Osteocyte (in vitro differentiated cells): ENCODE measurements at regions not wholly inside any gene's neighbourhood (a gene's known extent, or its start where the extent isn't known, plus 50 kb on each side); places are given as distances from the start of the nearest gene placed in this dataset.

Experiments
- DNase-seq: peaks from one replicate; pipeline ENCODE4 v3.0.0; 2021; ENCODE audit warnings: mixed read lengths; ENCODE audit not compliant: unreplicated experiment; ENCODE audit errors: extremely low spot score
- H3K27ac Mint-ChIP-seq: one replicate; pipeline ENCODE4 v1.8.0; 2021; ENCODE audit warnings: mild to moderate bottlenecking, mixed read lengths; ENCODE audit not compliant: unreplicated experiment
- H3K27me3 Mint-ChIP-seq: one replicate; pipeline ENCODE4 v1.8.0; 2021; ENCODE audit warnings: mixed read lengths; ENCODE audit not compliant: unreplicated experiment
- H3K36me3 Mint-ChIP-seq: one replicate; pipeline ENCODE4 v1.8.0; 2021; ENCODE audit warnings: mixed read lengths; ENCODE audit not compliant: unreplicated experiment
- H3K4me1 Mint-ChIP-seq: one replicate; pipeline ENCODE4 v1.8.0; 2021; ENCODE audit warnings: mixed read lengths; ENCODE audit not compliant: unreplicated experiment
- H3K4me3 Mint-ChIP-seq: one replicate; pipeline ENCODE4 v1.8.0; 2021; ENCODE audit warnings: mild to moderate bottlenecking, moderate library complexity, mixed read lengths; ENCODE audit not compliant: unreplicated experiment
- H3K9me3 Mint-ChIP-seq: one replicate; pipeline ENCODE4 v1.8.0; 2021; ENCODE audit warnings: mixed read lengths; ENCODE audit not compliant: unreplicated experiment
- TF ChIP-seq, protein P1 (sequence below): fragments of 200-600 bp; sonication (generic); IDR thresholded peaks from 2 replicates; pipeline ENCODE4 v1.5.0; 2021; ENCODE audit warnings: antibody characterized with exemption, mild to moderate bottlenecking, moderate library complexity

DNA sequence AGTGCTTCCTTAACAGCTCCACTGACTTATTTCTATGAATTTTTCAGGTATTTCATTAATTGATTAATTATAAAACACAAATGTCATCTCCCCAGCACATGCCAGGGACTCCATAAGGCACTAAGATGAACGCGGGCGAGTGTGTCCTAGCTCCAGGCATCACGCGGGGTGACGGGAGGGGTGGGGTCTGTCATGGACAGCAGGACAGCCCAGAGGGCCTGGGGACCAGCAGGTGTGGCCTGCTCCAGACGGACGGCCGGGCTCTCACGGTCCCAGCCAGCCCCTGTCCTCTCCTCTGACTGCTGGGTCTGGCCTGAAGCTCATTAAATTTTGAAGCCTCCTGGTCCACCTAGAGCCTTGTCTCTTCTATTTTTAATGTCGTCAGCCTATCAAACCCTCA, 531.1 kb downstream of the BRD1 start:
- H3K27me3 Mint-ChIP-seq = no peaks in the 10 kb centered on the region
- H3K9me3 Mint-ChIP-seq = peaks cover 16% of the 10 kb centered on the region
- no peaks in the 10 kb centered on the region for H3K4me1 Mint-ChIP-seq

DNA sequence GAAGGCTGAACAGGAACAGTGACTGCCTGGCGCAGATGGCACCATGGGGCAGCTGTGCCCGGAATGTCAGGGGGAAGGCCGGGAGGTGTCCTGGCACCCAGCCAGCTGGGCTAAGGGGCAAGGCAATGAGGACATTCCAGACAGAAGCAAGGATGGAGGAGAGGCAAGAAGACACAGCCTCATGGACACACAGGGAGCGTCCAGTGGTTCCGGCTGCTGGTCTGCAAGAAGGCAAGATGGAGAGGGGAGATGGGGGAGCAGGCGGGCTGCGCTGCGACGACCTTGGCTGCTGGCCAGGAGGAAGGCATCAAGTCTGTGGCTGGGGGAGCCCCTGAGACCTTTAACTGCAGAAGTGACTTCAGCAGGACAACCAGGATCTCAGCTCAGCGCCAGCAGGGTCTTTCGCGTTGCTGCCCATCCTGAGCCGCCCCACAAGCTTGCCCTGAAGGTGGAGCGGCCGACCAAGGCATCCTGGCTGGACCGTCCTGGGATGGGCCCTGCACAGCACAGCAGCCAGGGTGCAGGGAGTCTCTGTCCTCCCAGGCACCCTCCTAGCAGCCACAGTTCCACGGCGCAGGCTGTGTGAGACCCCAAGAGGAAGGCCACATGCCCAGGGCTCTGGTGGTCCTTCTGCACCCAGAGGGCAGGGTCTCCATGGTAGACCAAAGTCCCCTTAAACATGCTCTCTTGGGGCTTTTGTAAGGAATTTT, 531.7 kb downstream of the BRD1 start:
- Mint-ChIP-seq H3K27ac (no peak overlapping the region), H3K4me3 (no peak overlapping the region), H3K4me1 (no peaks in the 10 kb centered on the region), H3K27me3 (no peaks in the 10 kb centered on the region), H3K9me3 (peaks cover 16% of the 10 kb centered on the region), H3K36me3 (no peaks in the 10 kb centered on the region)
- TF ChIP-seq, protein P1, sequence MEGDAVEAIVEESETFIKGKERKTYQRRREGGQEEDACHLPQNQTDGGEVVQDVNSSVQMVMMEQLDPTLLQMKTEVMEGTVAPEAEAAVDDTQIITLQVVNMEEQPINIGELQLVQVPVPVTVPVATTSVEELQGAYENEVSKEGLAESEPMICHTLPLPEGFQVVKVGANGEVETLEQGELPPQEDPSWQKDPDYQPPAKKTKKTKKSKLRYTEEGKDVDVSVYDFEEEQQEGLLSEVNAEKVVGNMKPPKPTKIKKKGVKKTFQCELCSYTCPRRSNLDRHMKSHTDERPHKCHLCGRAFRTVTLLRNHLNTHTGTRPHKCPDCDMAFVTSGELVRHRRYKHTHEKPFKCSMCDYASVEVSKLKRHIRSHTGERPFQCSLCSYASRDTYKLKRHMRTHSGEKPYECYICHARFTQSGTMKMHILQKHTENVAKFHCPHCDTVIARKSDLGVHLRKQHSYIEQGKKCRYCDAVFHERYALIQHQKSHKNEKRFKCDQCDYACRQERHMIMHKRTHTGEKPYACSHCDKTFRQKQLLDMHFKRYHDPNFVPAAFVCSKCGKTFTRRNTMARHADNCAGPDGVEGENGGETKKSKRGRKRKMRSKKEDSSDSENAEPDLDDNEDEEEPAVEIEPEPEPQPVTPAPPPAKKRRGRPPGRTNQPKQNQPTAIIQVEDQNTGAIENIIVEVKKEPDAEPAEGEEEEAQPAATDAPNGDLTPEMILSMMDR = no peak
- DNase-seq = peak; percentile 81

More for the DNA sequence above, 531.1 kb downstream of the BRD1 start:
- Mint-ChIP-seq H3K4me3 (no peak overlapping the region), H3K27ac (no peak overlapping the region), H3K36me3 (no peaks in the 10 kb centered on the region)
- TF ChIP-seq, protein P1 = no peak
- peak; percentile 78 for DNase-seq

DNA sequence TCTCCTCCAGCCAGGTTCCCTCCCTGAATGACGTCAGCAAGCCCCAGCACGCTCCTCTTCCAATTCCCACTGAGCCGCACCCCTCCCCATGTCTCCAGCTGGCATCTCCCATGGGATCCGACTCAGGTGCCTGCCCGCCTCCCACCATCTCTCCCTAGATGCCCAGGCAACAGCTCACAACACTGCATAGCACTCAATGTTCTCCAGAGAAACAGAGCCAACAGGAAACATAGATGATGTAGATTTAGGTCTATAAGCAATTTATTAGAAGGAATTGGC, 532.3 kb downstream of the BRD1 start:
- H3K4me3 Mint-ChIP-seq = no peak overlapping the region
- no peak for DNase-seq
- peaks cover 16% of the 10 kb centered on the region for H3K9me3 Mint-ChIP-seq
- H3K4me1 Mint-ChIP-seq = no peaks in the 10 kb centered on the region
- no peaks in the 10 kb centered on the region for H3K36me3 Mint-ChIP-seq
- TF ChIP-seq, protein P1 = no peak
- H3K27ac Mint-ChIP-seq = no peak overlapping the region
- H3K27me3 Mint-ChIP-seq = no peaks in the 10 kb centered on the region

DNA sequence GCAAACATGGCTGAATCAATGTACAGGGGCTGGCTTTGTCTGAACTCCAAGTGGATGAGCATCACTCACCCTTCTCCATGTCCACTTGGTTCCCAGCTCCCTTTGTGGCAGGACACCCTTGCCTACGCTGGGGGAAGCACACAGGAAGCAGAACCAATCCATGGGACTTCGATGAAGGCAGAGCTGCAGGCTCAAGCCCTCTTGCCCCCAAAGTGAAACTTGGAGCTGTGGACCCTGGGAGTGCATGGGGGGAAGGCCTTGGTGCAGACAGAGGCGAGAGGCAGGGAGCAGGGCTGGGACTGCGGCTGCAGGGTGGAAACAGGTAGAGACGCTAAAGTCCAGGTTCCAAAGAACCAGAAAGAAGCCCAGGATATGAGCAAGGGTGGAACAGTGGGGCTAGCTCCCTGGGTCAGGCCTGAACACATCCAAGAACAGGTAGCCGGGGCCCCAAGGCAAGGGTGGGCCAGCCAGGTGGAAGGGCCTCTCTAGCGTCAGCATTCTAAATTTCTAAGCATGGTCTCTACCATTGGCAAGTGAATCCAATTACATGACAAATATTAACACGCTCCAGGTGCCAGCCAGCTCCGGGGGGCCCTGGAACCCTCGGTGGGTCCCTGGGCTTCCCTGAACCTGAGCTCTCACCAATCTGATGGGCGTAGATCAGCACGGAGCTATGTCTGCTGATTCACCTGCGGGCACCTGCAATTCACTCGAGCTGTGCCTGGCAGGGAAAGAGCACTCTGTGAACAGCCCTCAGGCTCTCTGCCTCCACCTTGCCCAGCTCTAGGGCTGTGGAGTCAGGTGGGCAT, 532.8 kb downstream of the BRD1 start:
- no peaks in the 10 kb centered on the region for H3K4me1 Mint-ChIP-seq
- TF ChIP-seq, protein P1 = no peak
- H3K27me3 Mint-ChIP-seq = no peaks in the 10 kb centered on the region
- H3K27ac Mint-ChIP-seq = no peak overlapping the region
- H3K9me3 Mint-ChIP-seq = peaks cover 16% of the 10 kb centered on the region
- peak; percentile 80 for DNase-seq
- no peak overlapping the region for H3K4me3 Mint-ChIP-seq
- H3K36me3 Mint-ChIP-seq = no peaks in the 10 kb centered on the region

DNA sequence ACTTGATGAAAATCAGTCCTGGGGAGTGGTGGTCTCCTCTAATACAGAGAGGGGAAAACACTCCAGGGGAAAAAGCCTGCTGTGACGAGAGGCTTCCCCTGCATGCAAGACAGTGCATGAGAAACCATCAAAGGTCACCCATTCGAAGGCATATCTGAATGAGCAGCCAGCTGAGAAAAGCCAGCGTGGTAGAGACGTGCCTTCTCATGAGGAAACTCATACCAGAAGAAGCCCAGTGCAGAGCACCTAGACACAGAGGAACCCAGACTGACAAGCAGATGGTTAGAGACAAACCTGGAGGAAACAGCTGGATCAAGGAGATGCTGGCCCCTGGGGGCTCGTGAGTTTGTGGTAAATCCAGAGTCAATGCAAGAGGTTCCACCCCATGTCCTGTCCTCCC, 534.8 kb downstream of the BRD1 start:
- H3K27me3 Mint-ChIP-seq = no peaks in the 10 kb centered on the region
- H3K36me3 Mint-ChIP-seq = no peaks in the 10 kb centered on the region
- H3K4me3 Mint-ChIP-seq = no peak overlapping the region
- TF ChIP-seq, protein P1 = no peak
- H3K4me1 Mint-ChIP-seq = no peaks in the 10 kb centered on the region
- peak; percentile 68 for DNase-seq
- peaks cover 16% of the 10 kb centered on the region for H3K9me3 Mint-ChIP-seq
- H3K27ac Mint-ChIP-seq = no peak overlapping the region
